GM18870 (cell line): ENCODE measurements at regions not wholly inside any gene's neighbourhood (a gene's known extent, or its start where the extent isn't known, plus 50 kb on each side); places are given as distances from the start of the nearest gene placed in this dataset.

ENCODE experiments used
- ATAC-seq: cut with Tn5 transposase; IDR thresholded peaks from one replicate; pipeline ENCODE4 v1.9.1; 2021; ENCODE audit warnings: moderate library complexity; ENCODE audit not compliant: unreplicated experiment

DNA sequence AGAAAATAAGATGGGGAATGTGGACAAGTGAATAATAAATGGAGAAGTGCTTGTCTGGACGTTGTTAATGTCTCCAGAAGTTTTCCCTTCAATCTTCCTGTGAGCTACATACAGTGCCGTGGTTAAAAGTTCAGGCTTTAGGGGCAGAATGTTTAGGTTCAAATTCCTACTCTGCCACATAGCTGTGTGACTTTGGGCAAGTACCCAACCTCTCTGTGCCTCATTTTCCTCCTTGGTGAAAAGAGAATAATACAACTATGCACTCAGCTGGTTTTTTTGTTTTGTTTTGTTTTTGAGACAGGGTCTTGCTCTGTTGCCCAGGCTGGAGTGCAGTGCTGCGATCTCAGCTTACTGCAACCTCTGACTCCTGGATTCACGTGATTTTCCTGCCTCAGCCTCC, 143.5 kb downstream of the CHIC2 start:
- ATAC-seq: no peak

DNA sequence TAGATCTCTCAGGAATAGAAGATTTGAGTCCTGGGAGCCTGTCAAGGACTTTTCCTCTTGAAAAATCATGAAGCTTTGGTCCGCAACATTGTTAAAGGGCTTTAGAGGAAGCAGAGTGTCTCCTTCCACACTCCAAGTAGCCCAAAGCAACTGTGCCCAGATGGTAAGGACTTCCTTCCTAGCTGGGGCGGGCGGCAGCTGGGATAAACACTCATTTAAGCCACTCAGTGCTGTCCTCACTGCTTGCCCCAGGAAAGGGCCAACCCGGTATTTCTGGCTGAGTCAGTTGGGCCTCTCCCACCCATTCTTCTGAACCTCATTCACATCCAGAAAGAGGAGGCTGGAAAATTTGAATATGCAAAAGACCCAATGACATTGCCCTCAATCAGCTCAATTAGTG, 144.3 kb downstream of the CHIC2 start:
- ATAC-seq: no peak

- ATAC-seq: no peak
Measured at GRCh38 chr4:53919535-53919934, 144.9 kb downstream of the CHIC2 start.

DNA sequence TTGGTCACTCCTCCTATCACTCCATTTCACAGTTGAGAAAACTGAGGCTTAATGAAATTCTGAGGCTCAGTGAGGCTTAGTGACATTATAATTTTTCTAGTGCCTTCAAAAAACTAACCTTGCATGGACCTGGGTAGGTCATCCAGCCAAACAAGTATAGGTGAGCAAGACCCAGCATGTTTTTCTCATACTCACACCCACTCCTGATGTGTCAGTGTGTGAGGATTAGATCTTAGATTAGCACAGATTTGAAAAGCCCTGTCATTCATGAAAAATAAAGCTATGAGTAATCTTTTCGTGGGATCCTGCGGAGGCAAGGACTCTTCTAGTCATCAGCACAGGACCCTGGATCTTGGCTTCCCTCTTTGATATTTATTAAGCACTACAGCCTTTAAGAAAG, 146.7 kb downstream of the CHIC2 start:
- no peak for ATAC-seq

GRCh38 chr4:53916431-53916889, 147.9 kb downstream of the CHIC2 start:
- no peak for ATAC-seq

DNA sequence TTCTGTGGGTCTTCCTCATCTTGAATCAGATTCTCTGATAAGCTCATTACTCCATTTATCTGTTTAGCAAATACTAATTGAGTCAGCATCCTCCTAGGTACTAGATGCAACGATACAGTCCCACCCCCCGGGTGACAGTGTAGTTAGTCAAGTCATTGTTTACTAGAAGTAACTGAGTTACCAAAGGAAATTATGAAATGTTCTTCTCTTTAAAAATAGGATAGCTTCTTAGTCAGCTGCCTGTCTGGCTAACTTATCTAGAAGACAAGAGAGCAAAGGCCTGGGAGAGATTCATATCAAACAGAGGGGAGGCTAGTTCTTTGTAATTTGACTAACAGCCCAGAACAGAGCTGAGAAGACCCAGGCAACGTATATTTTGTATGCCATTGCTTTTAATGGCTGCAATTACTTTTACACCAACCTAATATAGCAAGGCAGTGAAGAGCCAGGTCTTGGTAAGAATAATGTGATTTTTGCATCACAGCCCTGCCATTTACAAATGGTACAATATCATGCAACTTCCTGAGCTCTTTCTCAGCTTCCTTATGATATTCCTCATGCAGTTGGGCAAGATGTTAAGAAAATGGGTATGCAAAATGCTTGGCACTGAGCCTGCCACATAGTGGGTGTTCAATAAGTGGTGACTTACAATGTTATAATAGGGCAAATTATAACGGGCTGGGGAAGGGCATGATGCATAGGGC, 149.9 kb downstream of the CHIC2 start:
- ATAC-seq: no peak

GRCh38 chr4:53913771-53914170, 150.6 kb downstream of the CHIC2 start:
- ATAC-seq: no peak

DNA sequence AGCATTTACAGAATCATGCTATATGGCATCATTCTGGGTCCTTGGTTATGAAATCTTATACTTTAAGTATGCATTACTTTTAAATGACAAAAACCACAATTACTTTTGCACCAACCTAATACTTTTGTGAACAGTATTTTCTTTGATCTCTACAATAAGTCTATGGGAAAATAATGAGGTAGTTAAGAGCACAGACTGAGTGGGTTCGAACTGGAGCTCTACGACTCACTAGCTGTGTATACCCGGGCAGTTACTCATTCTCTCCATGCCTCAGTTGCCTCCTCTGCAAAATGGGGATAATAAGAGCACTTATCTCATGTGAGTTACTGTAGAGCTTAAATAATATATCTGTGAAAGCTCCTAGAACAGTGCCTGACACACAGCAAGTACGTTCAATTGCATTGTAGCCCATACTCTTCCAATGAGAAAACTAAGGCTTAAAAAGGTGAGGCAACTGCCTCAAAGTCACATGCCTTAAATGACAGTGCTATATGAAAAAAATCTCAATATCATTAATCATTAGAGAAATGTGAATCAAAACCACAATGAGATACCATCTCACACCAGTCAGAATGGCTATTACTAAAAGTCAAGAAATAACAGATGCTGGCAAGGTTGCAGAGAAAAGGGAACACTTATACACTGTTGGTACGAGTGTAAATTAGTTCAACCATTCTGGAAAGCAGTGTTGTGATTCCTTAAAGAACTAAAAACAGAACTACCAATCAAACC, 151.5 kb downstream of the CHIC2 start:
- ATAC-seq: no peak

GRCh38 chr4:53908661-53909078, 155.7 kb downstream of the CHIC2 start:
- ATAC-seq: peak; percentile 45

DNA sequence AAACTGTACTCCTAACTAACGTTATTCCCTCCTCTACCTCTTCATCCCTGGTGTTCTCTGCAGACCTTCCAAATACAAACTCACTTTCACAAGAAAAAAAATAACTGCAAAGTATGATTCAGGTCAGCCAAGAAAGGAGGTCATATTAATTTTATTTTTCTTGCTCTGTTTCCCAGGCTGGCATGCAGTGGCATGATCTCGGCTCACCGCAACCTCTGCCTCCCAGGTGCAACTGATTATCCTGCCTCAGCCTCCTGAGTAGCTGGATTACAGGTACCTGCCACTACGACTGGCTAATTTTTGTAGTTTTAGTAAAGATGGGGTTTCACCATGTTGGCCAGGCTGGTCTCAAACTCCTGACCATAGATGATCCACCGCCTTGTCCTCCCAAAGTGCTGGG, 156.6 kb downstream of the CHIC2 start:
- ATAC-seq: no peak

DNA sequence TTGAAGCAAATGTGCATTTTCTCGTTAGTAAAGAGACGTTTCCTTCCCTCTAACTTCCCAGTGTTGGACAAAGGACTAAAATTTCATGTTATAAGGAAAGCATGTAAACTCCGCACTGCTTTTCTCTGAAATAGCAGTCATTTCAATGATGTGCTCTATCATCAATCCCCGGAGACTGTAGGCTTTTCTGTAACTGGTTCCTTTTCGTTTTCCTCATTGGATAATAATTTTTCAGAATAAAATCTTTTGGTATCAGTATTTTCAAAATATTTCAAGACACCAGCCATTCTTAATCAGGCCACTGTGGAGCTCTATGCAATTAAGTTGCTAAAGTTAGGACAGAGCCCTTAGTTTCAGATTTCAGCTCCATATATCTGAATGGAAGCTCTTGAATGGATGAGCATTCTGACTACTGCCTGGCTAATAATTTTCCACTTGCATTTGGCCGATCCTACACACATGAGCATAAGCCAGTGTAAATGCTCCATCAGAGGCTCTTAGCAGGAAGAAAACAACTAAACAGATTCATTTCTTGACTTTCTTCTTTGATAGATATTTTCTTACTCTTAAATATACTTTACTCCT, 157.7 kb downstream of the CHIC2 start:
- no peak for ATAC-seq

- ATAC-seq: no peak
Measured at GRCh38 chr4:53905941-53906377, 158.4 kb downstream of the CHIC2 start.

GRCh38 chr4:53905276-53905940, 159.0 kb downstream of the CHIC2 start:
- ATAC-seq: no peak

DNA sequence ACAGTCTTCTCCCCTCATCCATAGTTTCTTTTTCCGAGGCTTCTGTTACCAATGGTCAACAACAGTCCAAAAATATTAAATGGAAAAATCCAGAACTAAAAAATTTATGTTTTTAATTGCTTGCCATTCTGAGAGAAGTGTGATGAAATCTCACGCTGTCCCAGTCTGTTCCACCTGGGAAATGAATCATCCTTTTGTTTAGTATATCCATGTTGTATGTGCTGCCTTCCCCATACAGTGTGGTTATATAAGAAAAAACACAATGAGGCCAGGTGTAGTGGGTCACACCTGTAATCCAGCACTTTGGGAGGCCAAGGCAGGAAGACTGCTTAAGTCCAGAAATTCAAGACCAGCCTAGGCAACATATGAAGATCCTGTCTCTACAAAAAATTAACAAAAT, 161.6 kb downstream of the CHIC2 start:
- no peak for ATAC-seq

GRCh38 chr4:53900271-53900649, 164.1 kb downstream of the CHIC2 start:
- ATAC-seq: no peak

GRCh38 chr4:53899586-53900270, 164.7 kb downstream of the CHIC2 start:
- no peak for ATAC-seq

DNA sequence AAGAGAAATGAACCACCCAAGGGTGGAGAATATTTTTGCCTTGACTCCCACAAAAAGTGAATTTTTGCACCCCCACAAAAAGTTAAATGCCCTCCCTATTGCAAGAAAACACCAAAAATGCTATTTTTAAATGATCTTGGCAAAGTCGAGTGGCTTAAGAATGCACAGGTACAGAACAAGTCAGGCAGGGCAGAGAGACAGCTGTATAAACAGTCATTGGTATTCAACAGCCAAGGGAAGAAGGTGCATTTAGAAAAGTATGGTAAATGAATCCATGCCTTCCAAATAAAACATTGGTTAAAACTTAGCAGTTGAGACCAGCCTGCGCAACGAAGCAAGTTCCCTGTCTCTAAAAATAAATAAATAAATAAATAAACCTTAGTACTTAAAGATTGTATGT, 169.3 kb downstream of the CHIC2 start:
- ATAC-seq: no peak

DNA sequence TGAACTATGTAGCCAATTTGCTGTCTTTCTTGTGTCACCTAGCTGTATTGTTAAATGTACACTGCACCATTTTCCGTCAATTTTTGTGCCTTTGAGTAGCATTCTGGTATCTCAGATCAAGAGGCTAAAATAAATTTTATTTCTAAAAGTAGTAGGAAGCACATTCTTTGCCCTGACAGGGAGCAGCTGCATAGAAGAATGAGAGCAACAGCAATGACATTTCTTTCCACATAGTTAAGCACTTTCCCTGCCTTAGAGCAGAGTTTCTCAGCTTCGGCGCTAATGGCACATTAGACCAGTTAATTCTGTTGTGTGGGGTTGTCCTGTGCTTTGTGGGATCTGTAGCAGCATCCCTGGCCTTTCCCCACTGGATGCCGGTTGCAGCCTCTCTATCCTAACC, 173.9 kb downstream of the CHIC2 start:
- ATAC-seq: no peak

- ATAC-seq: no peak
Measured at GRCh38 chr4:53889326-53890055, 174.9 kb downstream of the CHIC2 start.

GRCh38 chr4:53886090-53886489, 178.3 kb downstream of the CHIC2 start:
- ATAC-seq: no peak
